Keratinocyte (primary cell): ENCODE measurements at regions not wholly inside any gene's neighbourhood (a gene's known extent, or its start where the extent isn't known, plus 50 kb on each side); places are given as distances from the start of the nearest gene placed in this dataset.

Experiments
- CTCF ChIP-seq, 3 experiments: IDR thresholded peaks in 1 of 3; conservative IDR thresholded peaks in 1 of 3; optimal IDR thresholded peaks in 1 of 3; 2 replicates in 2 of 3; 3 replicates in 1 of 3; pipeline versions ENCODE3 to v1.5.1; 2011; ENCODE audit warnings: low read length in 3 of 3, mild to moderate bottlenecking in 3 of 3, moderate library complexity in 2 of 3, control low read depth in 1 of 3, inconsistent platforms in 1 of 3; ENCODE audit not compliant: insufficient read depth in 2 of 3; ENCODE audit errors: extremely low read depth in 1 of 3
- EZH2 ChIP-seq: IDR thresholded peaks from one replicate; pipeline ENCODE4 v1.6.1; 2012; ENCODE audit warnings: inconsistent platforms, mild to moderate bottlenecking, low read length, moderate library complexity

DNA sequence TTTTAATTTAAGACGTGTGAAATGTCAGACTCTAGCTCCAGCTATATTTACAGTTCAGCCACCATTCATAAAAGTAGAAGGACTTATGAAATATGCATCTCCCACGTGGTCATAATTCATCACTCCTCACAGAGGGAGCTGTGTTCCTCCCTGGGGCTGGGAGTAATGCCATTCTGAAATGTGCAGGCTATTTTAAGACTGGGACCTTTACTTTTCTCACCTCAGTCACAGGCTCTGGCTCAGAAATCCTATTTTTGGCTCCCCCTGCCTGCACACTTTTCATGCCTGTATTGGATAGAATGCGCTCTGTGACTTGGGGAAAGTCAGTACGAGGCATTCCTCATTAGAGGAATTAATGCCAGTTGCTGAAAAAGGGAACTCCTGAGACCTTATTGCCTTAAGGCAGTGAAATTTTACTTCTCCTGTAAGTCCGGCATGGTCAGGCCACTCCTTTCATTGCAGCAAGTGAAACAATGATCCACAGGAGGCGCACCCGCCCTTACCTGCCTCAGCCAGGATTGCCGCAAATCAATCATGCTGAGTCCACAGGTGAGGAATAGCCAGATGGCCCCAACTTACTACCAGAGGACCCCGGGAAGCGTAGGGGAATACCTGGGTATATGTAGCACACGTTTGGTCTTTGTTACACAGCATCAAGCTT is 1133.2 kb upstream of the TMEM132C start:
- TF ChIP-seq CTCF (optimal IDR thresholded peaks at IDR 0.05 in 1 of 3, IDR thresholded peaks at IDR 0.05 in 1 of 3, conservative IDR thresholded peaks at IDR 0.05 in 1 of 3; ENCODE audit: extremely low read depth in 1 of 3, insufficient read depth in 2 of 3, low read length in 3 of 3) (peak in 2 of 3 experiments; percentile 31 to 62), EZH2 (no peak)
